EH (cell line): ENCODE measurements at regions not wholly inside any gene's neighbourhood (a gene's known extent, or its start where the extent isn't known, plus 50 kb on each side); places are given as distances from the start of the nearest gene placed in this dataset.

Experiments used
- DNase-seq: peaks from one replicate; pipeline ENCODE4 v3.0.0-alpha.2; 2015; ENCODE audit warnings: low read depth

DNA sequence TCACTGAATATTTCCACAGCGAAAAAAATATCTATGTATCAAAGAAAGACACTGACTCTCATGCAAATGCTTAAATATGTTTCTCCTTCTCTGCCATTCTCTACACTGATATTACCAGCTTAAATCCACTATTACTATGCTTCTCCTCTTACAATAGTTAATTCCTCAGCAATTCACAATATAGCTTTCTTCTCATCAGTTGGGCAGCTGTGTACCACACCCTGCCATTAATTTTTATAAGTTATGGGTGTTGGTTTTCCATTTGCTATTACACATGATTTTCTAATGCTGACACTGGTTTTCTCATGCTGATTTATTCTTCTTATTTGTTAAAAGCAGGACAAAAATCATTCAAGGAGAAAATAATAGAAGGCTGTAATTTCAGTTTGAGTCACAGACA, 251.8 kb downstream of the TBX15 start:
- no peak for DNase-seq

GRCh38 chr1:118717893-118718292, 270.2 kb downstream of the TBX15 start:
- DNase-seq, result no peak

- peak; percentile 9 for DNase-seq
Observed at GRCh38 chr1:118716775-118717174, 271.4 kb downstream of the TBX15 start.

GRCh38 chr1:118711356-118711755, 276.8 kb downstream of the TBX15 start:
- no peak for DNase-seq

- no peak for DNase-seq
Observed at GRCh38 chr1:118698911-118699310, 289.2 kb downstream of the TBX15 start.

- DNase-seq, result no peak
Observed at GRCh38 chr1:118692143-118692542, 296.0 kb downstream of the TBX15 start.

DNA sequence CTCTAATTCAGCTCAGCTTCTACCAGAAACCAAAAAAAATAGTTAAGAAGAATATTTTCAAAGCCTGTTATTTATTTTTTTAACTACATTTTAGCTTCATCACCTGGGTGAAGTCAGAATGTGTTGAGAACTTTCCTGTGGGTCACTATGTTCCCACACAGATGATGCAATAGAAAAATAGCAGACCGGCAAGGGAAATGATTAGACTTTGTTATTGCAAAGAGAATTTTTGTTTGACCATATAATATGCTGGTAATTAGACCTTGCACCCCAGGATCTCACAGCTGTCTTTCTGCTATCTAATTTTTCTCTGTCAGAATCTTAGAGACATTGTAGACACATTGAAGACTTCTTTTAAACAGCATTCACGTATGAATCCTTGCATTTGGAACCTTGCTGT, 299.3 kb downstream of the TBX15 start:
- no peak for DNase-seq

- peak; percentile 55 for DNase-seq
Observed at GRCh38 chr1:118661769-118662320, 326.3 kb downstream of the TBX15 start.

DNA sequence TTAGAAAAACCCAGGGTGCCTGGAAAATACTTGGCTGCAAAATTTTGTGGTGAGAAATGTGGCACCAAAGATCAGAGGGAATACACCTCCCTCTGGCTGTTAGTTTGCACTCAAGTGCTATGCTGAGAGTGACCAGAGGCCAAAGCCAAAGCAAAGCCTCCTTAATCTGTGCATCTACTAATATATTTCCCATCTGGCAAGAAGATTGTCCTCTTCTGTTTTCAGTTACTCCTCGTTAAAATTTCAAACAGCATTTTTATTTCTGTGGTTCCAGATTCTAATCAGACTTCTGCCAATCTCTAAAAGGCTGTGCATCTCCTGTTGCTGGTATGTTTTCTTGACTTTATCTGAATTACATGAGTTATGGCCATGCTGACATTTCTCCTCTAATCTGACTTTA, 327.4 kb downstream of the TBX15 start:
- peak; percentile 0 for DNase-seq

- peak; percentile 4 for DNase-seq
Observed at GRCh38 chr1:118659646-118660045, 328.5 kb downstream of the TBX15 start.

GRCh38 chr1:118650107-118650807, 337.9 kb downstream of the TBX15 start:
- no peak for DNase-seq

DNA sequence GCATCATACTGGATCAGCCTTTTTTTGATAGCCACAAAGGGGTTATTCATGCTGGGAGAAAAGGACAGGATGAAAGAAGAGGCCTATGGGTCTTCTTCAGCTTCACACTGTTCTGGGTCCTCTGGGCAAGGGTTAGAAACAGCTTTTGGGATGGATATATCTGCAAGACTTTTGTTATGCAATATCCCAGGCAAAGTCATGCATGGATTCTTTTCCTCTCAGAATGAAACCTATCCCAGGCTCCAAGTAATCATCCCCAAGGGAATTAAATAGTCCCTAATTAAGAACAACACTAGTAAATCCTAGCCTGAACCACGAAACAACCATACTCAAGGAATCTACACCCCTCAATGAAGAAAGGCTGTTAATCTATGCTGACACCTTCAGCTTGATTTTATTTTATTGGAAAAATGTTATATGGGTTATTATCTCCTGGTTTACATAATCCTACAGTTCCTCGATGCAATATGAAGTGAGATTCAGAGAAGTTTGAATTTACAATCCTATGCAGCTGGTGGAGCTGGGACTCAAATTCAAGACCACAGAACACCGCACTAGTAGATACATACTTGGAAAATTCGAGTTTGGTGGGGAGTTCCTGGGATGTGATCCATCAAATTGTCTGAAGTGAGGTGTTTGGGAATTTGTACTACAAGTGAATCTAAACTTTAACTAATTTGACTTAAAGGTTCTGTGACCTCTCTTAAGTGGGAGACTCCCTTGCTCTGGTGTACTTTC, 338.6 kb downstream of the TBX15 start:
- no peak for DNase-seq

DNA sequence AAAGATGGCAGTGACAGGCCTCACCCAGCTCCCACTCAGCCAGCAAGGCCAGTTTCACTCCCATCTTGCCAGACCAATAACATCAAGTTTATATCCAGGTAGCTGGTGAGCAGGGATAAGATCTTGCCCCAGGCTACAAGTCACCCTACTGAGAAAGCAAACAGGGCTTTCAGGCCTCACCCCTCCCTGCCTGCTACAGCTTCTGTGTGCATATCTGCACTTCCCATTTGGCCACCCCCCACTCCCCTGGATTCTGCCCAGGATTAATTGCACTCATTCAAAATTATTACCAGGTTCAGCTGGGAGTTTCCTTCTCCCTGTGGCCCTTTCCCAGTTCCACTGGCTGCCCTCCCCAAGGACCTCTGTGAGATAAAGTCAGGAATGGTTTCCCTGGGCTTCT, 352.1 kb downstream of the TBX15 start:
- DNase-seq, result no peak

- no peak for DNase-seq
Observed at GRCh38 chr1:118627435-118627834, 360.7 kb downstream of the TBX15 start.

- no peak for DNase-seq
Observed at GRCh38 chr1:118621839-118622238, 366.3 kb downstream of the TBX15 start.

GRCh38 chr1:118618618-118619340, 369.4 kb downstream of the TBX15 start:
- DNase-seq, result peak; percentile 5

GRCh38 chr1:118617916-118618315, 370.2 kb downstream of the TBX15 start:
- DNase-seq, result no peak

- DNase-seq, result no peak
Observed at GRCh38 chr1:118615066-118615465, 373.1 kb downstream of the TBX15 start.

DNA sequence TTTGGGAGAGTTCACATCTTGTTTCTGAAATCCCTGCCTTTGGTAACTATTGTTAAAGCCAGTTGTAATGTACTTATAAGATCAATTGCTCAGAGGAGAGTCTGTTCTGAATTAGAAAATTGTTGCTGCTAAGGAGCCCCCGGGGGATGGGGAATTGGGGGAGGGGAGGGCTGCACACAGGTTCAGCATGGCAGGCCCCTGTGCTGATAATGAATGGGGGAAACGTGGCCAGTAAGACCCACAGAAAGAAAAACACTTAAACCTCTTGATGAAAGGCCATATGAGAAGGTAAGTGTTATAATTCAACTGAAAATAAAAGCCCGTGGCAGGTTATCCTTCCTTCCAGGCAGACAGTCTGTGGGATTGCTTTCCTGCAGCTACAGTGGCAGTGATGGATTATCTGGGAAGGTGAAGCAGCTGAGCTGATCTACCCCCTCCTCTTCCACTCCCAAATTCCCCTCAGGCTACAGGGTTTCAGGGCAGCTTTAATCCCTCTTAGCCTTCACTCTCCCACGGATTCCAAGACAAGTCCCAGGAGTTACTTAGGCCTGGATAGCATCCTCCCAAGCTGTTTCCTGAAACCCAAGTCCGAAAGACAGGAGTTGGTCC, 398.8 kb downstream of the TBX15 start:
- no peak for DNase-seq

DNA sequence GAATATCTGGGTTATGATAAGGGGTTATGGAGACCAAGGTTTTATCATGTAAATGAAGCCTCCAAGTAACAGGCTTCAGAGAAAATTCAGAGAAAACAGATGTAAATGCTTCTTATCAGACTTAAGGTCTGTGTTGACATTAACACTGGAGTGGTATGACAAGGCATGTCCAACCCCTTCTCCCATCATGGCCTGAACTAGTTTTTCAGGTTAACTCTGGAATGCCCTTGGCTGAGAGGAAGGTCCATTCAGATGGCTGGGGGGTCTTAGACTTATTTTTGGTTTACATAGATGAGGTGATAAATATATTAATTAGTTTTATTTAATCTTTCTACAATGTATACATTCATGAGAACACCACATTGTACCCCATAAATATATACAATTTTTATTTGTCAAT, 399.6 kb downstream of the TBX15 start:
- no peak for DNase-seq

GRCh38 chr1:118578276-118578675, 393.2 kb upstream of the SPAG17 start:
- no peak for DNase-seq

- DNase-seq, result no peak
Observed at GRCh38 chr1:118575060-118575459, 390.0 kb upstream of the SPAG17 start.
